Suprapubic skin (tissue), 4 donors: ENCODE measurements at regions not wholly inside any gene's neighbourhood (a gene's known extent, or its start where the extent isn't known, plus 50 kb on each side); places are given as distances from the start of the nearest gene placed in this dataset.

ENCODE experiments used
- EP300 ChIP-seq: sonication (generic); formaldehyde crosslinking; IDR thresholded peaks from one replicate; pipeline ENCODE4 v1.6.1; 2017; ENCODE audit warnings: antibody characterized with exemption
- POLR2A ChIP-seq, 2 donors: fragments of 450-650 bp; IDR thresholded peaks; one replicate each; pipeline ENCODE4 v1.6.1; 2017; ENCODE audit warnings: antibody characterized with exemption in 2 of 2, mild to moderate bottlenecking in 2 of 2, moderate library complexity in 2 of 2
- POLR2AphosphoS5 ChIP-seq, 3 donors: sonication (generic); formaldehyde crosslinking; IDR thresholded peaks; one replicate each; pipeline ENCODE4 v1.6.1; 2017; ENCODE audit warnings: antibody characterized with exemption in 3 of 3
- TF ChIP-seq, protein P1 (sequence below), 2 donors: fragments of 200-600 bp in 1 of 2; fragments of 450-650 bp in 1 of 2; sonication (generic) in 1 of 2; IDR thresholded peaks; one replicate each; pipeline ENCODE4 v1.5.1; 2016 to 2019; ENCODE audit warnings: antibody characterized with exemption in 2 of 2, mild to moderate bottlenecking in 1 of 2, moderate library complexity in 1 of 2

- TF ChIP-seq POLR2AphosphoS5 (IDR thresholded peaks at IDR 0.05) (no peak), POLR2A (IDR thresholded peaks at IDR 0.05) (no peak), EP300 (no peak)
- TF ChIP-seq, protein P1, sequence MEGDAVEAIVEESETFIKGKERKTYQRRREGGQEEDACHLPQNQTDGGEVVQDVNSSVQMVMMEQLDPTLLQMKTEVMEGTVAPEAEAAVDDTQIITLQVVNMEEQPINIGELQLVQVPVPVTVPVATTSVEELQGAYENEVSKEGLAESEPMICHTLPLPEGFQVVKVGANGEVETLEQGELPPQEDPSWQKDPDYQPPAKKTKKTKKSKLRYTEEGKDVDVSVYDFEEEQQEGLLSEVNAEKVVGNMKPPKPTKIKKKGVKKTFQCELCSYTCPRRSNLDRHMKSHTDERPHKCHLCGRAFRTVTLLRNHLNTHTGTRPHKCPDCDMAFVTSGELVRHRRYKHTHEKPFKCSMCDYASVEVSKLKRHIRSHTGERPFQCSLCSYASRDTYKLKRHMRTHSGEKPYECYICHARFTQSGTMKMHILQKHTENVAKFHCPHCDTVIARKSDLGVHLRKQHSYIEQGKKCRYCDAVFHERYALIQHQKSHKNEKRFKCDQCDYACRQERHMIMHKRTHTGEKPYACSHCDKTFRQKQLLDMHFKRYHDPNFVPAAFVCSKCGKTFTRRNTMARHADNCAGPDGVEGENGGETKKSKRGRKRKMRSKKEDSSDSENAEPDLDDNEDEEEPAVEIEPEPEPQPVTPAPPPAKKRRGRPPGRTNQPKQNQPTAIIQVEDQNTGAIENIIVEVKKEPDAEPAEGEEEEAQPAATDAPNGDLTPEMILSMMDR (IDR thresholded peaks at IDR 0.05), result no peak
These were observed 64.4 kb upstream of the NPAS1 start for GRCh38 chr19:46954993-46955812.
